H1 (cell line): ENCODE measurements at regions not wholly inside any gene's neighbourhood (a gene's known extent, or its start where the extent isn't known, plus 50 kb on each side); places are given as distances from the start of the nearest gene placed in this dataset.
"Not testable (repeated sequence)": the region's sequence is repeated elsewhere in the genome, so short reads cannot be mapped to it uniquely, and the experiment has no call there.

Source experiments
- CTCF ChIA-PET: fragments of 300-600 bp; sonication (Branson Sonifier 250); formaldehyde crosslinking; loops from one replicate; lab custom pipeline; 2021; ENCODE audit not compliant: partially characterized antibody; lab: Charles Lee
- POLR2A ChIA-PET: fragments of 300-600 bp; sonication (Branson Sonifier 250); formaldehyde crosslinking; loops from one replicate; lab custom pipeline; 2021; ENCODE audit warnings: inconsistent platforms; ENCODE audit not compliant: partially characterized antibody; lab: Charles Lee
- DNase-seq, 2 experiments: peaks; one replicate each; pipeline versions ENCODE4 v3.0.0 to v3.0.0-alpha.2; 2010 to 2022; ENCODE audit warnings: low spot score in 2 of 2, low read depth in 1 of 2, mixed read lengths in 1 of 2
- FAIRE-seq: peaks from 2 replicates; lab custom pipeline; 2011; peaks lifted over from hg19 to GRCh38; lab: Jason Lieb, UNC
- H2AFZ ChIP-seq: 2 replicates; pipeline ENCODE4 v1.8.1; 2012; ENCODE audit warnings: low read length, inconsistent platforms
- H2AK5ac ChIP-seq: 2 replicates; pipeline ENCODE4 v1.6.1; 2013; ENCODE audit warnings: low read depth, low read length
- H2BK120ac ChIP-seq: replicated peaks from 2 replicates; pipeline ENCODE3; 2013; ENCODE audit warnings: low read depth, low read length, inconsistent platforms
- H2BK12ac ChIP-seq: 2 replicates; pipeline ENCODE4 v1.6.1; 2013; ENCODE audit warnings: low read depth, low read length
- H2BK15ac ChIP-seq: 2 replicates; pipeline ENCODE4 v1.6.1; 2013; ENCODE audit warnings: low read length
- H2BK20ac ChIP-seq: 2 replicates; pipeline ENCODE4 v1.6.1; 2013; ENCODE audit warnings: low read length
- H2BK5ac ChIP-seq: 2 replicates; pipeline ENCODE4 v1.6.1; 2013; ENCODE audit warnings: low read depth, low read length
- H3K14ac ChIP-seq: 2 replicates; pipeline ENCODE4 v1.6.1; 2013; ENCODE audit warnings: inconsistent platforms; ENCODE audit not compliant: insufficient read length
- H3K18ac ChIP-seq: 2 replicates; pipeline ENCODE4 v1.6.1; 2013; ENCODE audit warnings: low read length; ENCODE audit errors: extremely low read depth
- H3K23ac ChIP-seq: 2 replicates; pipeline ENCODE4 v1.6.1; 2013; ENCODE audit warnings: inconsistent platforms; ENCODE audit not compliant: insufficient read length
- H3K23me2 ChIP-seq: 2 replicates; pipeline ENCODE4 v1.6.1; 2013; ENCODE audit warnings: low read depth, low read length
- H3K27ac ChIP-seq: 2 replicates; pipeline ENCODE4 v1.6.1; 2011; ENCODE audit warnings: low read depth, low read length, inconsistent platforms
- H3K27me3 ChIP-seq, 4 experiments: replicated peaks in 1 of 4; 1 replicate in 1 of 4; 2 replicates in 3 of 4; pipeline versions ENCODE4 v1.6.1 to v1.8.1; 2011 to 2013; ENCODE audit warnings: low read length in 3 of 4, mild to moderate bottlenecking in 3 of 4, inconsistent platforms in 2 of 4, mixed read lengths in 2 of 4, moderate library complexity in 1 of 4; ENCODE audit not compliant: control insufficient read depth in 3 of 4, insufficient read depth in 3 of 4; ENCODE audit errors: extremely low read depth in 1 of 4
- H3K36me3 ChIP-seq, 4 experiments: 2 replicates each; pipeline versions ENCODE4 v1.6.1 to v1.8.1; 2011 to 2013; ENCODE audit warnings: mild to moderate bottlenecking in 4 of 4, low read length in 3 of 4, moderate library complexity in 2 of 4, control low read depth in 1 of 4, inconsistent platforms in 1 of 4; ENCODE audit not compliant: insufficient read depth in 4 of 4, control insufficient read depth in 2 of 4
- H3K4ac ChIP-seq: replicated peaks from 2 replicates; pipeline ENCODE3; 2013; ENCODE audit warnings: low read length, low read depth, mixed read lengths, inconsistent platforms; ENCODE audit not compliant: insufficient read length
- H3K4me1 ChIP-seq, 4 experiments: replicated peaks in 1 of 4; 1 replicate in 1 of 4; 2 replicates in 3 of 4; pipeline versions ENCODE4 v1.6.1 to v1.8.1; 2011 to 2013; ENCODE audit warnings: low read length in 3 of 4, inconsistent platforms in 2 of 4, mixed read lengths in 1 of 4; ENCODE audit not compliant: insufficient read depth in 4 of 4, control insufficient read depth in 3 of 4
- H3K4me2 ChIP-seq, 2 experiments: 2 replicates each; pipeline versions ENCODE4 v1.6.1 to v1.8.1; 2011 to 2013; ENCODE audit warnings: low read depth in 2 of 2, low read length in 2 of 2, control low read depth in 1 of 2, inconsistent platforms in 1 of 2, mild to moderate bottlenecking in 1 of 2; ENCODE audit not compliant: insufficient read depth in 1 of 2
- H3K4me3 ChIP-seq, 4 experiments: fragments of 200-600, 300-600 bp in 1 of 4; sonication (generic), shearing (Covaris generic), sonication (Bioruptor Twin) in 1 of 4; 2 replicates each; pipeline versions ENCODE4 v1.5.1 to v1.8.1; 2011 to 2016; ENCODE audit warnings: low read length in 4 of 4, low read depth in 3 of 4, control low read depth in 2 of 4, inconsistent platforms in 2 of 4, mild to moderate bottlenecking in 2 of 4, mixed read lengths in 1 of 4, moderate library complexity in 1 of 4; ENCODE audit not compliant: insufficient read depth in 2 of 4; ENCODE audit errors: extremely low read depth in 1 of 4
- H3K56ac ChIP-seq: replicated peaks from 2 replicates; pipeline ENCODE3; 2013; ENCODE audit warnings: low read depth, mild to moderate bottlenecking, mixed read lengths, low read length, inconsistent platforms; ENCODE audit not compliant: insufficient read length
- H3K79me1 ChIP-seq: 2 replicates; pipeline ENCODE4 v1.6.1; 2013; ENCODE audit warnings: low read depth, low read length, control low read depth
- H3K79me2 ChIP-seq, 2 experiments: 2 replicates each; pipeline versions ENCODE4 v1.6.1 to v1.8.1; 2012 to 2013; ENCODE audit warnings: low read length in 2 of 2, mild to moderate bottlenecking in 2 of 2, inconsistent platforms in 1 of 2; ENCODE audit not compliant: insufficient read depth in 2 of 2, control insufficient read depth in 1 of 2
- H3K9ac ChIP-seq, 4 experiments: replicated peaks in 1 of 4; 1 replicate in 1 of 4; 2 replicates in 3 of 4; pipeline versions ENCODE4 v1.6.1 to v1.8.1; 2011 to 2013; ENCODE audit warnings: low read depth in 3 of 4, low read length in 3 of 4, control low read depth in 2 of 4, mild to moderate bottlenecking in 2 of 4, moderate library complexity in 2 of 4, inconsistent platforms in 1 of 4; ENCODE audit errors: extremely low read depth in 1 of 4
- H3K9me3 ChIP-seq, 2 experiments: 2 replicates each; pipeline versions ENCODE4 v1.6.1 to v1.8.1; 2012 to 2013; ENCODE audit warnings: mild to moderate bottlenecking in 2 of 2, moderate library complexity in 2 of 2, control low read depth in 1 of 2, inconsistent platforms in 1 of 2, low read depth in 1 of 2, low read length in 1 of 2, mixed read lengths in 1 of 2; ENCODE audit not compliant: insufficient read depth in 2 of 2
- H4K20me1 ChIP-seq, 2 experiments: replicated peaks in 1 of 2; 2 replicates each; pipeline versions ENCODE3 to v1.8.1; 2011 to 2013; ENCODE audit warnings: inconsistent platforms in 2 of 2, low read length in 2 of 2, mild to moderate bottlenecking in 1 of 2; ENCODE audit not compliant: insufficient read depth in 2 of 2, control insufficient read depth in 1 of 2
- H4K5ac ChIP-seq: 2 replicates; pipeline ENCODE4 v1.6.1; 2013; ENCODE audit warnings: low read length, low read depth, mixed read lengths, inconsistent platforms; ENCODE audit not compliant: insufficient read length
- H4K8ac ChIP-seq: 2 replicates; pipeline ENCODE4 v1.8.0; 2013; ENCODE audit warnings: mild to moderate bottlenecking, moderate library complexity, low read length, inconsistent platforms; ENCODE audit not compliant: insufficient read depth; ENCODE audit errors: extremely low read depth
- H4K91ac ChIP-seq: replicated peaks from 2 replicates; pipeline ENCODE3; 2013; ENCODE audit warnings: low read length, mixed read lengths, inconsistent platforms; ENCODE audit not compliant: insufficient read length
- CBX8 ChIP-seq: fragments of 300-800, 300-1000 bp; sonication (generic); IDR thresholded peaks from 2 replicates; pipeline ENCODE4 v1.7.1; 2016; ENCODE audit warnings: low read depth, low read length, borderline replicate concordance
- EP300 ChIP-seq, 2 experiments: IDR thresholded peaks; 1 replicate in 1 of 2; 2 replicates in 1 of 2; pipeline ENCODE4 v1.6.1; 2011 to 2012; ENCODE audit warnings: low read depth in 2 of 2, low read length in 2 of 2, mild to moderate bottlenecking in 2 of 2, borderline replicate concordance in 1 of 2, inconsistent platforms in 1 of 2, moderate library complexity in 1 of 2
- HDAC6 ChIP-seq: IDR thresholded peaks from one replicate; pipeline ENCODE4 v1.7.1; 2012; ENCODE audit warnings: low read depth, mild to moderate bottlenecking, inconsistent platforms, low read length, moderate library complexity
- SP2 ChIP-seq: IDR thresholded peaks from 2 replicates; pipeline ENCODE4 v1.6.1; 2012; ENCODE audit warnings: mild to moderate bottlenecking, low read length, inconsistent platforms
- WGBS, 2 experiments: shearing (Covaris generic) in 1 of 2; methylation state at CpG; one replicate each; pipeline versions ENCODE4 v1.1.6 to v1.1.7; 2013 to 2015; ENCODE audit warnings: low lambda C conversion rate in 2 of 2, mixed read lengths in 2 of 2, inconsistent platforms in 1 of 2, low coverage in 1 of 2, missing lambda C conversion rate in 1 of 2; ENCODE audit not compliant: insufficient replicate concordance in 2 of 2, insufficient coverage in 1 of 2, insufficient read length in 1 of 2; ENCODE audit errors: extremely low coverage in 1 of 2, missing lambda C conversion rate in 1 of 2; 5-methylcytosine and 5-hydroxymethylcytosine counted together

GRCh38 chr5:120345947-120346346 is 118.2 kb upstream of the PRR16 start (continued):
- TF ChIP-seq HDAC6 (no peak), SP2 (no peak), CBX8 (no peak), EP300 (IDR thresholded peaks at IDR 0.05; ENCODE audit: borderline replicate concordance in 1 of 2, low read depth in 2 of 2, low read length in 2 of 2) (no peak)

GRCh38 chr5:120351071-120351470 is 113.0 kb upstream of the PRR16 start:
- H3K14ac ChIP-seq, H3K18ac ChIP-seq, H2BK15ac ChIP-seq, H2BK20ac ChIP-seq, H3K56ac ChIP-seq, H4K91ac ChIP-seq, H3K27ac ChIP-seq, H4K5ac ChIP-seq, H3K9ac ChIP-seq, H4K8ac ChIP-seq, H3K23ac ChIP-seq, H3K4me3 ChIP-seq, H3K23me2 ChIP-seq, H2AFZ ChIP-seq, H2BK5ac ChIP-seq, H2AK5ac ChIP-seq, FAIRE-seq, H2BK12ac ChIP-seq, H3K4me2 ChIP-seq, H3K79me1 ChIP-seq, H3K4ac ChIP-seq, H3K79me2 ChIP-seq, POLR2A ChIA-PET, H3K4me1 ChIP-seq, H3K27me3 ChIP-seq, H4K20me1 ChIP-seq, DNase-seq, H3K36me3 ChIP-seq, H2BK120ac ChIP-seq, CTCF ChIA-PET: not testable (repeated sequence)
- peaks cover 11 to 13% of the 10 kb centered on the region in 2 experiments; a peak in 2 of 4 replicates for H3K9me3 ChIP-seq
- 87% methylated on average over 5 of the region's 5 CpGs; no CpG with 5 or more reads in 1 of the 2 experiments for WGBS, 2 experiments
